ENCODE measurements at regions not wholly inside any gene's neighbourhood (a gene's known extent, or its start where the extent isn't known, plus 50 kb on each side); places are given as distances from the start of the nearest gene placed in this dataset.

DNA sequence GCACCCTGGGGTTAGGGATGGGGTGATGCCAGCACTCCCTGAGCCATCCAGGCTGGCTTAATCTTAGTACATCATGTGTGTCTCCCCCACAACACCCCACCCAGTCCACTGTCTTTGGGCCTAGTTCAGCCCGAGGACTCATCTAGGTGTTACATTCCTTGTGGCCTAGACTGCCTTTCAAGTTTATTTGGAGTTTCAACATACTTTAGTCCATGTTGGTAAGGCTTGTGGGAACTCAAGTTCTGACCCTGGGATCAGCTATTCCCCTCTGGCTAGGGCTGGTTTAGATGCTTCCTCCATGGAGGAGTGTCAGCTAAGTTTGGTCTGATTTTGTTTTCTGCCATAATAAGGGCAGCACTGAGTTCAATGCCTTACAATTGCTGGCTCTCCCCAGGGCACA lies 302.4 kb downstream of the SMARCA2 start:
- DNase-seq: no peak

DNA sequence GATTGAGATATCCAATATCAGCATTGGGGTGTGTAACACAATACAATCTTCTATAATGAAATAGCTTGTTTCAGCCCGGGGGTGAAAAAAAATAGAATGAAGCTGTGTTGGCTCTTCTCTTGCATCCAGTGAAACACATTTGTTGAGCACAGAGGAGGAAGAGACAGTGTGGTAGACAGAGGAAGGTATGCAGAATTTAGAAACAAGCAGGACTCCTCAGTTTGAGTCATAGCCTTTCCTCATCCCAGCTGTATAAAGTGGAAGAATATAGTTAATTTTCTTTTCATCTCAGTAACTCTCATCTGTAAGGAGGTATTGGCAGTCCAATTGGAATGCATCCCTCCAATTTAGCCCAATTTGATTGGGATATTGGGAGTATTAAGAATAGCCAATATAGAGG lies 302.2 kb upstream of the VLDLR start:
- DNase-seq: no peak

DNA sequence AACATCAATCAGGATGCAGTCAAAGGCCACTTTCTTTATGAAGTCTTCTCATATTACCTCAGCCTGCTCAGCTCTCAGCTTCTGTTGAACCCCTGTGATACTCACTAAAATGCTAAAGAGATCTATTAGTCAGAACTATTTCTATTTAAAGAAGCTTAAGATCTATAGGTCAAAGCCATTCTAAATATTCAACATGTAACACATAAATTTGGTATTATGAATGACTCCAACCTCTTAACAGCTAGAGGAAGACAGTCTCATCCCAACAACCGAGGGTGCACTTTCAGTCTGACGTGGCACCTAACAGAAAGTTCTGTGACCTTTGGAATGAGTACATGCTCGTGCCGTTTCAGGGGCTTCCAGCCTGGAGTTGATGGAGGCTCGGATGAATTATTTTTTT lies 301.5 kb upstream of the VLDLR start:
- DNase-seq: no peak

DNA sequence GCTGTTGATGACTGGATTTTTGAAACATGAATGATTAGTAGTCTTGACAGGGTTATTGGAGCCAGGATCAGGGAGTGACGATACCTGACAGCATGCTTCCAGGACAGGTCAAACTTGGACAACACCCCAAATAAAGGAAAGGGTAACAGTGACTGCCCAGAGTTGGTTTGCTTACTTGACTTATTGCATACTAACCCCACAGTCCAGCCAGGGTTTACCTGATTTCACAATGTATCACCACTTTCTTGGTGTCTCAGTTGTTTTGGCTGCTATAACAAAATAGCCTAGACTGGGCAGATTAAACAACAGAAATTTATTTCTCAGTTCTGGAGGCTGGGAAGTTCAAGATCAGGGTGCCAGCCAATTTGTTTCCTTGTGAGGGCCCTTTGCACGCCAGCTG lies 301.0 kb upstream of the VLDLR start:
- DNase-seq: no peak

DNA sequence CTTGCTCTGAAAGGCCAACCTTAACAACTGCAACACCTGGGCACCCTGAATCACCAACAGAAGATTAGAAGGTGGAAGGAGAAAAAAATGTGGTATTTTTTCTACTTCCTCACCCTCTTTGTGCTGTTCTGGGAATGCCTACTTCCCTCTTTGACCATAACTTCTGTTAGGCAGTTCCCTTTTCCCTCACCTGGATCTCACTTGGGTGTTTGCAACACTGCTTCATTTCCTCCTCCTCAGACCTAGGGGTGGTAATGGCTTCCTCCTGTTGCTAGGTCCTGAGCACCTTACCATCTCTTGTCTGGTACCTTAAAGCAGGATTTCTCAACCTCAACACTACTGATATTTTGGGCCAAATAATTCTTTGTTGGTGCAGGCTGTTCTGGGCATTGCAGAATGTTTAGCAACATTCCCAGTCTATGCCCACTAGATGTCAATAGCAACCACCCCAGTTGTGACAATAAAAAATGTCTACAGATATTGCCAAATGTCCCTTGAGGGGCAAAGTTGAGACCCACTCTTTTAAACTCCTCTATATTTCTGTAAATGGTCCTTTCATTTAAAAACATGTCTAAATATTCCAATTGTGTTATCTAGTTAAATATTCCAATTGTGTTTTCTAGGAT lies 300.0 kb upstream of the VLDLR start:
- DNase-seq: no peak

DNA sequence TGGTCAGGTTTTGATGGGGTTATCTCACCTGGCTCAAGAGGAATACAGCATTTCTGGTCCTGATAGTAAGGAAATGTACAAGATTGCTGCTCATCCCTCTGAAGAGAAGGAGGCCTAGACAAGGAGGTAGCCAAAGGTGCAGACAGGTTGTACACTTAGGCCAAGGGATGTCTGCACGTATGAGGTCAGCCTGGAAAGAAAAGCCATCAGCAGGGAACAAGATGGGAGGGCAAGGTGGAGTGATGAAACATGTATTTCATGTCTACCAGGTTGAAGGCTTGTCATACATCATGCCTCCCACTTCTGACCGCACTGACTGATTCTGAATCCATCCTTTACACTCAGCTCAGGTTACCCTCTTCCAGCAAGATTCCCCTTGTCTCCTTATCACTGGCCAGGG lies 296.8 kb upstream of the VLDLR start:
- DNase-seq: no peak

DNA sequence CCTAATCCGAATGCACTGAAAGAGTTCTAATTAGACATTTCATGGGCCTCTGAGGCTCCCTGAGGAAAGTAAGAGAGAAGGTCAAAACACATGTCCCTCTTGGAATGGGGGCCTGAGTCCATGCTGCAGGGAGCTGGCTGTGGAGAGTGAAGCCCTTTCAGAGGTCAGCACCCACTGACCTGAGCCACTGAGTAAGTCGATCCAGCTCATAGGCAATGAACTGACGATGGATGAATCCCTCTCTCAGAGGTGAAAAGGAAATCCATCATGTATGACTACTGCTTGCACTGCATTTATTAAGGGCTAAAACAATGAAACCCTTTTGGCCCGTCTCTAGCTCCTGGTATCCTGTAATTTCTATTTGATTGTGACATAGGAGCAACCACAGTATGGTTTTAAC lies 288.9 kb upstream of the VLDLR start:
- DNase-seq: no peak

DNA sequence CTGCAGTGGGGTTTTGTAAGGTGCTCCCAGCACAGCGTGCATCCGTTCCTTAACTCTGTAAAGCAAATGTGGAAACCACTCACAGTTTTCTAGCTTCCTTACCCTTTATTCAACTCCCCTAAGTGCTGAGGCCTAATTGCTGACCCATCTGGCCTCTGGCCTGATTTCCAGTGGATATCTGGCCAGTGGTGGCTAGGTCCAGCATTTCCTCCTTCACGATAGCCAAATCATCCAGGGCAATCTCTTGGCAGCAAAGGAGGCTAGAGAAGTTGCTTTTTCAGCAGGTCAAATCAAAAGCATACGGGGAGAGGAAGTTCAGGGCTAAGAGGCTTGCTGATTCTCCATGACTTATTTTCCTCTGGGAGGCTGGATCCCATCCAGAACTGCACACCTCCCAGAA lies 286.3 kb upstream of the VLDLR start:
- DNase-seq: no peak

DNA sequence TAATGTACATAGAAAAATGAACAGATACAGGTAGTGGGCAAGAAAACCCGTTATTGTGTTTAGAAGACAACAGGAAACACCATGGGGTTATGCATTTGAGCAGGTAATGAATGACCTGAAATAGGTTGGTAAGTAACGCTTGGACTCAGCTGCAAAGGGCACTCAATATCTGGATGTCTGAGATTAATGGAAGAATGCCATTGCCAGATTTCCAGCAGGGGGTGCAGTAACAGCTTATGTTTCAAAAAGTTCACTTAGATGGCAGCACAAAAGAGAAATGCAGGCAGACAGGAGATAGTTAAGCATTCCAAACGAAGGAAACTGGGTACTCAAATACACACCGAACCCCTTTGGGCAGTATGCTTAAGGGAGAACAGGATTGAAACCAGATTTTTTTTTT lies 285.5 kb upstream of the VLDLR start:
- no peak for DNase-seq

DNA sequence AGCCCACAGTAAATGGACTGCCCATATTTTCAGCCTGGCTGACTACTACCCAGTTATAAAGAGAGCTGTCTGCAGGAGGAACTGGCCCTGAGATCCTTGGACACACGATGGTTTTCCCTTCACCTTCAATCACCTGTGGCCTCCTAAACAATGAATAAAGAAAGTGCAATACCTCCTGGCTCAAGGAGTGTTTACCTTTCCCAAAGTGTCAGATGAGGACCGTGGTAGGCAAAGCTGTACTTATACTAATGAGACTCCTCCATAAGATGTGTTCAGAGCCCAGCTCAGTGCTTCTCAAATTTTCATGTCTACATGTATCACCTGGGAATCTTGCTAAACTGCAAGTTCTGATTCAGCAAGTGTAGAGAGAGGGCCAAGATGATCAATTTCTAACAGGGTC lies 284.5 kb upstream of the VLDLR start:
- DNase-seq: no peak

DNA sequence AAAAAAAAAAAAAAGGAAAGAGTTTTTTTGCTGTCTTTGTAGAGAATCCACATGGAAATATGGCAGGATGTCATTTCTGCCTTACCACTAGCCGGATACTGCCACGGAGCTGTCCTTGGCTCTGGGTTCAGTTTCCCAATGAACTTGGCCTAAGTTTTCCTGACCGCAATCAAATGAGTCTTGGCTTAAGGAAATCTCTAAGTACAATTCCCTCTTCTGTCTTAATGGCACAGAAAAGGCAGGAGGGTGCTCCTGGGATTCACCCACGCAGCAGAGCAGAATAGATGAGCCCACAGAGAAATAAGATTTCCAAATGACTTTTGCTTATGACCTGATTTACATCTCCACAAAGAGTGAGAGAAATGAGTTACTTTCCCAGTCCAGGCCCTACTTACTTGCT lies 284.0 kb upstream of the VLDLR start:
- DNase-seq: no peak

DNA sequence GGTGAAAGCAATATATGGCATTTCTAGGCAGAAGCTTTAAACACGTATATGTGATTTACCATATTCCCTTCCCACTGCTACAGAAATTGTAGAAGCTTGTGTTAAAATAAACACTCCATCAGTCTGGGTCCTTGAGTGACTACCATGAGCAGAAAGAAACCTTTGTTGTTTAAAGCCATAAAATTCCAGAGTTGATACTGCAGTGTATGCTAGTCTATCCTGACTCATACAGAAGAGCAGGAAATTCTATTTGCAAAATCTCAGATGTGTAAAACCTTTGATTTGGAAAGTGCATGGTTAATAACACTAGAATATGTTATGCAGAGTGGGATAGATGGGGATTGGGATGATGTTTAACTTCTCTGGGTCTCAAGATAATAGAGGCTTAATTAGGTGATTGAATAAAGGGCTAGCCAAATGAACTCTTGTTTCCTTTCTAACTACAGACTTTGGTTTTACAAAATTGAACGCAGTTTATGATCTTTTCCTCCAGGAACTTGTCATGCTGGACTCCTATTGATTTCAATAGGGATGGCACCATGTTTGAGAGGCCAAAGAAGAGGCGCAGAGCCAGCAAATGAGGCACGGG lies 282.7 kb upstream of the VLDLR start:
- DNase-seq: no peak

DNA sequence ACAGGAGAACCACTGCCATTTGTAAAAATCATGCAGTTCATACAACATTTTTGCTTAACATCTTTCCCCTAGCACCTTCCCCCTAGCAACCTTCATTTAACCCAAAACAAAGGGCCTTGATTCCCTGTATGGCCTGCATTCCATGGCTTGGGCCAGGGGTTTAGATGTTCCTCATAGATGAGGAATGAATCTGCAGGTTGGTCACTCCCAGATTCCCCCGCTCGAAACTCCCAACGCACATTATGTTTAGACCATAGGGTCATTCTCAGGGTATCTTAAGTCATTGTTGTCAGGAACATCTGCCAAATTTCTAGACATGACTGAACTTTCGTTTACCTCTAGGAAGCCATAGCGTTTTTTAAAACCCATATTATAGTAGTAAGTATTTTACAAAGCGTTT lies 282.2 kb upstream of the VLDLR start:
- no peak for DNase-seq

DNA sequence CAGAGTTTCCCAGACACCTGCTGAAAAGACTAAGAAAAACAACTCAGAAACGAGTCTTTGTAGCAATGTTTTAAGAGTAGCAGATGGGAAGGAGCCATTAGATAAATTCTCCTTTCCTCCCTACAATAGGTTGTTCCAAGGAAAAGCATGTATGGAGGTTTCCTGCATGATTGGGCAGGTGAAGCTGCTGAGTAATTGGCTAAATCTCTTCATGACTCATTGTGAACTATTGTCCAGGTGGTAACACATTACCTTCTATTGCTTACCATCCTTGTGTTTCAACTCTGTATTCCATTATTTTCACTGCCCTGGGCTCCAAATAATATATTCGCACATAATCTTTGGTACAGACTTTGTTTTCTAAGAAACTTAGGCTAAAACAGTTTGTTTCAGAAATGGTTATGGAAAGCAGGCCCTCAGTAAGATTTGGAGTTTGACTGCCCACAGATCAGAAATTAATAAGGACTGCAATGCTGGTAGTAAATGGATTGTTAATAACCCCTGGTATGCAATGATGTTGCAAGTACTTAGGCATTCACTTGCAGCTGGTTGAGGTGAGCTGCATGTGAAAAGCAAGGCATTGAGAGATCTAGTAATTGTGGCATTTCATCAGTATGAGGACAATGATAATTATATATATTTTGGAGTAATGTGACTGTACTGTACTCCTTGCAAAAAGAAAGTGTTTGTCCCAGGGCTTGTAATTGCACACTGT lies 281.4 kb upstream of the VLDLR start:
- no peak for DNase-seq

DNA sequence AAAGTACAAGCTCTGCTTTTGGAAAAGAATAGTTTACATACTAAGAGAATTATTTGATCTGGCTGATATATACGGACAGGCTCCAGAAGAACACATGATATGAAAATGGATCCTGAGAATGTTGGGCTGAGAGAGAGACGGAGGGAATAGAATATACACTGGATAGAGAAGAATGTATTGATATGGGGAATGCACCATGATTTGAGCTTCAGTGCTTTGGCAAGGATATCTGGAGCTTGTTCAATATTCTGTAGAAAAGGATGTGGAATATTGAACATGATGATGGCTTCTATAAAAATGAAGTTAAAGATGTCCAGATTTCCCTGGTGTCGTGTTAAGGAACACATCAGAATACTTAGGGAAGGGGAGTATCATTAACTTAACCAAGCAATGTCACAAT lies 280.5 kb upstream of the VLDLR start:
- DNase-seq: no peak

DNA sequence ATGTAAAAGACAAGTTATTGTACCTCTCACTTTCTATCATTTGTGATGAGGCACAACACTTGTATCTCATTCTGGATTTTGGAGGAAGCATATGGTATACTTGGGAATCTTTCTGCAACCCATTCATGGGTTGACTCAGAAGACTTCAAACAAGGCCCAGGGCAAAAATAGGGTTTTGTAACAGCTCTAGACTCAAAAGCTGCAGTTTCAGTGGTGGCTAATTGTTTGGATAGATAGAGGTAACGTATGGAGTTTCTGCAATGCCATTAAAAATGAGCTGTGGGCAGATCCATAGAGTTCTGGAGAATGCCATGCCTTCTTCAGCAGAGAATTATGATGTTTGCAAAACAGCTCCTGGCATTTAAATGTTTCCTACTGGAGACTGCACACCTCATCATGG lies 279.6 kb upstream of the VLDLR start:
- no peak for DNase-seq

DNA sequence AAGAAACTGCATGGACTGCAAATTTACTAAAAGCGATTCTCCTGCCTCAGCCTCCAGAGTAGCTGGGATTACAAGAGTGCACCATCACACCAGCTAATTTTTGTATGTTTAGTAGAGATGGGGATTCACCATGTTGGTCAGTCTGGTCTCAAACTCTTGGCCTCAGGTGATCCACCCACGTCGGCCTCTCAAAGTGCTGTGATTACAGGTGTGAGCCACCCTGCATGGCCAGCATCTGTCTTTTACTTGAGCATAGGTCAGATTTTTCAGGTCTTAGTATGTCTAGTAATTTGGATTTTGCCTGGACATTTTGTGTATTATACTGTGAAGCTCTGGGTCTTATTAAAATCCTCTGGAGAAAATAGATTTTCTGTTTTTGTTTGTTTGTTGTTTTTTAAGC lies 277.8 kb upstream of the VLDLR start:
- no peak for DNase-seq

DNA sequence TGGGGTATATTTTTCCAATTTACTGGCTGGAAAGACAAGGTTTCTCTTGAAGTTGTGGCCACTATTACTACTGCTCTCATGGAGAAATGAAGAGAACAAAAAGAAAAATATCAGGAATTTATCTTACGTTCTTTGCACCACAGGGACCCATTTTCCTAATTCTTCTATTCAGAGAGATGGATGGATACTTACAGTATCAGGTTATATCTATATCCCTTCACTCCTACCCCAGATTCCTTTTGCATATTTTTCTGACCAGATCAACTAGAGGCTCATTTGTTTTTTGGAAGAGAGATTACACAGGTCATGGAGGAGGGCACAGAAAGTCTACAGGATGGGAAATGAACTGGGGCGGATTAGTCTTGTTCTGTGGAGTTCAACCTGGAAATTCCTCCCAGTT lies 277.2 kb upstream of the VLDLR start:
- no peak for DNase-seq

DNA sequence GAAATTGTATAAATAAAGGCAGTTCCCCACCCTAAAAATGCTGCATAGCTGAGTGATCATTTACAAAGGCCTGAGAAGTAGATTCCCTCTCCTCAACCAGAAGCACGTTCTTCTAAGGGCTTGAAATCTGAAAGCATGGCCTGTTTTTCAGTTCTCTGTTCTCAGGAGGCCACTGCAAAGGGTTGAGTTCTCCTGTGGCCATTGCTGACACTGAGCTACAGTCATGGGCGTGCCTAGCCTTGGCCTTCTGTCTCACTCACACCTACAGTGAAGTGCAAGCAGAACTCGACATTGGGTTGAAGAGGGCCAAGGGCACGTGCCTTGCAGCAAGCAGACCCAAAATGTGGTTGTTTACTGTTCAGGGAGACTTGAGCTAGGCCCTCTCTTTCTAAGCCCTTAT lies 276.6 kb upstream of the VLDLR start:
- no peak for DNase-seq

DNA sequence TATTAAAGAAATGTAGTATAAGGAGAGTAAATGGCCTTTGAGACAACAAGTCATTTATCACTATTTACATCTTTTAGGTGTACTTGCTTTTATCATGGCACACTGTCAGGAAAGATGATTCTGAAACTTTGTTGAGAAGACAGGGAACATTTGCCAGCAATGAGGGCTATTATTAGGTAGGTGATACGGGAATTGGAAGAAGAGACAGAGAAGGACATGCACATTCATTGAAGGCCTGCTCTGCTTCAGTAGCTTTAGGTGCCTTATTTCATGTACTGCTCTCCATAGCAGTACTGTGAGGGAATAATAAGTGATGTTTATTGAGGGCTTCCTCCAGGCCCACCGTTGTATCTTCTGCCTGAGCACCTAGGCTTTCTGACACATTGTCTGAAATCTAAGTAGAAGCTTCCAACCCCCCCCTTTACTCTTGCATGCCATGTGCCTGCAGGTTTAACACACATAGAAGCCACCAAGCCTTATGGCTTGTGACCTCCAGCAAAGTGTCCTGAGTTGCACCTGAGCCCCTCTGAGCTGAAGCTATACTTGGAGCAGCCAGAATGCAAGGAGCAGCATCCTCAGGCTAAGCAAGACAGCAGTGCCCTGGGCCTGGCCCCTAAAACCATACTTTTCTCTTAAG lies 275.2 kb upstream of the VLDLR start:
- no peak for DNase-seq

DNA sequence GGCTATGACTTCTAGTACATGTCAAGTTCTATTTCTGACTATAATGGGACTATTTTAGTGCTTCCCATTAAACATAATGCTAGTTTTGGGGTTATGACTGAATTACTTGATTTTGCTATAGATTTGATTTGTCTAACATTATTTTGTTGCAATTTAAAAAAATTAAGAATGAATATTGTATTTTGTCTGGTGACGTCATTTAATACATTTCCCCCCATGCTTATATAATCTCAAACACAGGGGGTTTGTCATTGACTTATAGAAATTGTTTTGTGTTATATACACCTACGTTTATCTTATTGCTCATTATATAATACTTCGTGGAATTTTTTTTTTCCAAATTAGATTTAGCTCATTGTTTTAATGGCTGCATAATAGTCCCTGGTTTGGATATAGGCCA lies 270.3 kb upstream of the VLDLR start:
- no peak for DNase-seq

DNA sequence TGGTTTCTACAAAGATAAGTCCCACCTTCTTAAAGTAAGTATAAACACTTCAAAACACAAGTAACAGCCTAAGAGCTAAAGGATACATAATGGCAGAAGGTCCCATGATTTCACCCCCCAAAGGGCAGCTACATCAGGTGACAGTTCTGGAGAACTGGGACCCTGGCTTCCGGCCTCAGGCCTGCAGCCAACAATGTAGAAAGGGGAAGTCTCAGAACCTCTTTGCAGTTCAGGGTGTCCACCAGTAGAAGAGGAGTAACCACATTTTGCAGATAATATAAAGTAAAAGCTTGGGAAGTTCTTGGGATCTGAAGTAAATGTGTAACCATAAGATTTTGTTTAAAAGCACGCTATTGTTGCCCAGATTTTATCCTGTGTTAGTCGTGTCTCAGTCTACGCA lies 267.4 kb upstream of the VLDLR start:
- no peak for DNase-seq

DNA sequence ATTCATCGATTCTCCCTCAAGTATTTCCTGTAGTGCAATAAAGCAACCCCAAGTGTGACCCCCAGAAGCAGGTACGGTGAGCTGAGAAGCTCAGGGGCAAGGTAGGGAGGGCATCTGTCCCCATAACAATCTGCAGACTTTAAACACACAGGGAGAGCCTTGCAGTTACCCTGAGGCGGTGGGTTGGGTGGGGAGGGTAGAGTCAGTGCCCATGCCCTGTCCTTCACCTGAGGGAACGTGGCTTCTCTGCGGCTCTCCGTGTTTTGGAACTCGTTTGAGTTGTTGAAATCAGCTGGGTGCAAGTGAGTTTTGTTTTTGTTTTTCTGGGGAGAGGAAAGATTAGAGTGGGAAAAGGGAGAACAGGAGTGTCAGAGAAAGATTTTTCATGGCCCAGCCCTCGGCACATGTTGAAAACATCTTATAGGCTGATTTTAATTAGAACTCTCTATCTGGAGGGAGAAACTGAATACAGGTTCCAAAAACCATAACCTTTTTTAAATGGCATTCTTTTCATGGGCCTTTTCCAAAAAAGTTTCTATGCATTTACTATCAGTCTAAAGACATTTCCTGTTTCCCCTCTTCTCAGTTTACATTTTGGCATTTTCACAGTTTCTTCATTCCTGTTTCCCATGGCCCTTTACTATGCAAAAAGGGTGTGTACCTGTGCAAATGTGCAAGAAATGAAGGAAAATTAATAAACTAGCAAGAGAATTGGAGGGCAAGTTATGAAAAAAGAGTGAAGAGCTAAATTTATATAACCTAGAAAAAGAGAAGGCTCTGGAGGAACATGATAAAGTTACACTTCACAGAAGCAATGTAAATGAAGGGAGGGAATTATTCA lies 266.5 kb upstream of the VLDLR start:
- DNase-seq: no peak

DNA sequence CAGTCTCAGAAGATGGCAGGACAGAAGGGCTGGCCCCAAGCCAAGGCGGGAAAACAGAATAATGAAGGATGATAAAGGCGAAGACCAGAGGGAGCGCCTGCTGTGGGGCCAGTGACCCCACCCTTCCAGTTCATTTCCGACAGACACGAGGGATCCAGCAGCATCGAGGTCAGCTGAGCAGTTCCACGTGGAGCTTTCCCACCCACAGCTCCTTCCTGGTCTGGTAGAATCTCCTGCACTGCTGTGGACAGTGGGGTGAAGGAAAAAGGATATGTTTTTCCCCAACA lies 265.9 kb upstream of the VLDLR start:
- DNase-seq: no peak

Measured in retina (tissue), 1 donor.